Stomach (tissue), 8 donors: ENCODE measurements at regions not wholly inside any gene's neighbourhood (a gene's known extent, or its start where the extent isn't known, plus 50 kb on each side); places are given as distances from the start of the nearest gene placed in this dataset.

Experiments used
- DNase-seq, 2 donors: peaks; one replicate each; pipeline versions ENCODE4 v3.0.0 to v3.0.0-alpha.2; 2013 to 2019
- H3K27ac ChIP-seq, 5 donors: fragments of 200-600 bp in 4 of 5; sonication (generic) in 4 of 5; one replicate each; pipeline ENCODE4 v1.5.1; 2013 to 2019; ENCODE audit warnings: mild to moderate bottlenecking in 1 of 5, moderate library complexity in 1 of 5
- H3K27me3 ChIP-seq, 3 donors: fragments of 200-600 bp; sonication (generic); one replicate each; pipeline ENCODE4 v1.5.1; 2017 to 2019; ENCODE audit warnings: mixed run types in 1 of 3
- H3K36me3 ChIP-seq, 4 donors: fragments of 200-600 bp; sonication (generic); 1 replicate in 3 of 4; 2 replicates in 1 of 4; pipeline ENCODE4 v1.5.1; 2016 to 2019
- H3K4me1 ChIP-seq, 4 donors: fragments of 200-600 bp; sonication (generic); one replicate each; pipeline ENCODE4 v1.5.1; 2016 to 2019
- H3K4me3 ChIP-seq, 4 donors: fragments of 200-600 bp; sonication (generic) in 3 of 4; one replicate each; pipeline ENCODE4 v1.5.1; 2016 to 2019; ENCODE audit warnings: mild to moderate bottlenecking in 1 of 4
- H3K9me3 ChIP-seq, 4 donors: fragments of 200-600 bp; sonication (generic); one replicate each; pipeline ENCODE4 v1.5.1; 2016 to 2019
- CTCF ChIP-seq, 7 experiments: fragments of 450-650 bp in 4 of 7; fragments of 200-600 bp in 3 of 7; sonication (generic) in 3 of 7; IDR thresholded peaks; one replicate each; pipeline ENCODE4 v1.5.1; 2016 to 2019; ENCODE audit warnings: antibody characterized with exemption in 7 of 7, control low read depth in 2 of 7, mild to moderate bottlenecking in 1 of 7
- EP300 ChIP-seq: sonication (generic); formaldehyde crosslinking; IDR thresholded peaks from one replicate; pipeline ENCODE4 v1.6.1; 2017; ENCODE audit warnings: antibody characterized with exemption
- POLR2A ChIP-seq, 4 donors: fragments of 450-650 bp; IDR thresholded peaks; one replicate each; pipeline ENCODE4 v1.6.1; 2016; ENCODE audit warnings: antibody characterized with exemption in 4 of 4, control low read depth in 2 of 4, mild to moderate bottlenecking in 1 of 4, moderate library complexity in 1 of 4
- POLR2AphosphoS5 ChIP-seq, 3 donors: sonication (generic); formaldehyde crosslinking; IDR thresholded peaks; one replicate each; pipeline ENCODE4 v1.6.1; 2016; ENCODE audit warnings: antibody characterized with exemption in 3 of 3
- WGBS, 5 donors: extraction: QIAGEN DNeasy Blood & Tissue Kit in 3 of 5; methylation state at CpG; one replicate each; pipeline versions ENCODE4 v1.1.5 to v1.1.7; 2013 to 2018; 5-methylcytosine and 5-hydroxymethylcytosine counted together
- intact Hi-C: fragments of 100-400 bp; cut with DNase I; formaldehyde crosslinking; loops from one replicate; pipeline ENCODE4 v1.15.1; 2023; ENCODE audit warnings: low total_unique reads
- donor health status: healthy with polysubstance abuse.
- donor health status: Bipolar disorder and iron deficiency.
- donor health status: healthy.

DNA sequence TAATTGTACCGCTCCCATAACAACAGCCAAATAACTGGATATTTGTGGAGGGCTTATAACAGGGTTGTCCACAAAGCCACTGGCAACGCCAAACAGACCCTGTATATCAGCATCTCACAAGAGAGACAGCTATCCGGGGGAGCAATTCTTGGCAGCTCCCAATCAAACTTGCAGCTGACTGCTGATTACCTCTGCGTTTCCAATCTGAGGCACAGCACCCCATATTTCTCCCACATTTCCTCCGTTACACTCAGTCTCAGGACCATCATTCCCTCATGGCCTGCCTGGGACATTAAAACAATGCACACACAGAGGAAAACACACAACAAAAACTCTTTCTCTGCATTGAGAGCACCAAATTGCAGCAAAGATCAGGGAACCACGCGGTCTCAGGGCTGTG is 67.8 kb upstream of the SDK1 start:
- intact Hi-C loops, result no loop called here
- no peak overlapping the region for H3K4me3 ChIP-seq
- TF ChIP-seq POLR2A (IDR thresholded peaks at IDR 0.05) (no peak), EP300 (no peak), POLR2AphosphoS5 (IDR thresholded peaks at IDR 0.05) (no peak), CTCF (IDR thresholded peaks at IDR 0.05) (no peak)
- no peak for DNase-seq
- peaks cover 3 to 19% (median 13%) of the 10 kb centered on the region in 4 donors for H3K9me3 ChIP-seq
- H3K27ac ChIP-seq, result no peak overlapping the region
- 85 to 90% (median 88%) methylated on average over 7 of the region's 7 CpGs for WGBS, 5 donors
- H3K27me3 ChIP-seq, result no peaks in the 10 kb centered on the region
- H3K36me3 ChIP-seq, result no peaks in the 10 kb centered on the region
- H3K4me1 ChIP-seq, result no peaks in the 10 kb centered on the region

GRCh38 chr7:3234051-3234450 is 67.0 kb upstream of the SDK1 start:
- Histone ChIP-seq H3K27ac (no peak overlapping the region), H3K27me3 (no peaks in the 10 kb centered on the region), H3K36me3 (no peaks in the 10 kb centered on the region), H3K4me3 (no peak overlapping the region), H3K4me1 (no peaks in the 10 kb centered on the region), H3K9me3 (peaks cover 3 to 19% (median 13%) of the 10 kb centered on the region in 4 donors)
- 88 to 93% (median 90%) methylated on average over 6 of the region's 6 CpGs for WGBS, 5 donors
- TF ChIP-seq CTCF (IDR thresholded peaks at IDR 0.05) (no peak), POLR2AphosphoS5 (IDR thresholded peaks at IDR 0.05) (no peak), EP300 (no peak), POLR2A (IDR thresholded peaks at IDR 0.05) (no peak)
- DNase-seq, result no peak
- intact Hi-C loops, result no loop called here

DNA sequence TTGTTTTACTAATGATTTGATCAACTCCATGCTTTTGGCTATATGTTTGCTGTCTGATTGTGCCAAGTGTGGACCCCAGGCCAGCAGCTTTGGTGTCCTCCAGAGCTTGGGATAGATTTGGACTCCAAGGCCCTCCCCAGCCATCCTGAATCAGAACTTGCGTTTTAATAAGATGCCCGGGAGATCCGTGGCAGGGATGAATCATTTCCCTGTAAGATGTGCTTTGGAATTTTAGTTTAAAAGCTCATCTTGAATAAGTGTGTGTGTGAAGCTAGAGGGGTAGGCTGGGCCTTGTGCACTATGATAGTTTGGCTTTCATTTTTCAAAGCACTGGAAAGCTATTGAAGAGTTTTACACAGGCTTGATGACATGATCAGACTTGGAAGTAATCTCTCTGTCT is 66.2 kb upstream of the SDK1 start:
- DNase-seq, result no peak
- H3K27ac ChIP-seq, result no peak overlapping the region
- TF ChIP-seq POLR2AphosphoS5 (IDR thresholded peaks at IDR 0.05) (no peak), CTCF (IDR thresholded peaks at IDR 0.05) (no peak), POLR2A (IDR thresholded peaks at IDR 0.05) (no peak), EP300 (no peak)
- H3K9me3 ChIP-seq, result peaks cover 3 to 19% (median 13%) of the 10 kb centered on the region in 4 donors
- no peaks in the 10 kb centered on the region for H3K36me3 ChIP-seq
- H3K4me1 ChIP-seq, result no peaks in the 10 kb centered on the region
- H3K4me3 ChIP-seq, result no peak overlapping the region
- H3K27me3 ChIP-seq, result no peaks in the 10 kb centered on the region
- intact Hi-C loops, result no loop called here
- WGBS, 5 donors, result 89 to 98% (median 96%) methylated on average over 3 of the region's 3 CpGs

DNA sequence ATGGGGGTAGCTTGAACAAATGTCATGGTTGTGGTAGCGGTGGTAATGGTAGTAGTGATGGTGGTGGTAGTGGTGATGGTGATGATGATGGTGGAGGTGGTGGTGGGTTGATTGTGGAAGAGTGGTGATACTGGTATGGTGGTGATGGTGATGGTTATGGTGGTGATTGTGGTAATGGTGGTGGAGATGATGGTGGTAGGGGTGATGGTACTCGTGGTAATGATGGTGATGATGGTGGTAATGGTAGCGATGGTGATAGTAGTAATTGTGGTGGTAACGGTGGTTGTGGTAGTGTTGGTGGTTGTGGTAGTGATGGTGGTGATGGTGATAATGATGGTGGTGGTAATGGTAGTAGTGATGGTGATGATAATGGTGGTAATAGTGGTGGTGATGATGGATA is 65.7 kb upstream of the SDK1 start:
- Histone ChIP-seq H3K4me1 (no peaks in the 10 kb centered on the region), H3K27ac (no peak overlapping the region), H3K9me3 (peaks cover 3 to 19% (median 13%) of the 10 kb centered on the region in 4 donors), H3K4me3 (no peak overlapping the region), H3K36me3 (no peaks in the 10 kb centered on the region), H3K27me3 (no peaks in the 10 kb centered on the region)
- WGBS, 5 donors, result 78 to 94% (median 90%) methylated on average over 4 of the region's 4 CpGs
- TF ChIP-seq CTCF (IDR thresholded peaks at IDR 0.05) (no peak), POLR2AphosphoS5 (IDR thresholded peaks at IDR 0.05) (no peak), EP300 (no peak)
- DNase-seq, result no peak
- intact Hi-C loops, result no loop called here

DNA sequence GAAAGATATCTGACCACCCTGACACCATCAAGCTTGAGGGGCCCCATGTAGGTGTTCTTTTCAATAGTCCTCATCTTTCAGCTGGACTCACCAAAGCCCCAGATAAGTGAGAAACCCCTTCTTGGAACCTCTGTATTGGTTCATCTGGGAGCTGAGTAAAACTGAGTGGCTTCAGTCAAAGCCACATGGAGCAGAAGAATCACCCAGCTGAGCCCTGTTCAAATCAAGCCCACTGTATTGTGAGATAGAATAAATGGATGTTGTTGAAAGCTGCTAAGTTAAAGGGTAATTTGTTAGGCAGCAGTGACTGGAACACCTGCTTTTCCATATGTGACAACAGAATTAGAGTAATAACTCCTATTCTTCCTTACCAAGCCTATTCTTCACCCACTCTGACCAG is 64.8 kb upstream of the SDK1 start:
- DNase-seq, result no peak
- Histone ChIP-seq H3K36me3 (no peaks in the 10 kb centered on the region), H3K9me3 (peaks cover 3 to 19% (median 13%) of the 10 kb centered on the region in 4 donors)

More for the DNA sequence above, 64.8 kb upstream of the SDK1 start:
- TF ChIP-seq CTCF (IDR thresholded peaks at IDR 0.05), result no peak
- TF ChIP-seq EP300, result no peak
- no peak for TF ChIP-seq POLR2A (IDR thresholded peaks at IDR 0.05)
- no peak for TF ChIP-seq POLR2AphosphoS5 (IDR thresholded peaks at IDR 0.05)
- intact Hi-C loops, result no loop called here
- H3K4me3 ChIP-seq, result no peak overlapping the region
- no peak overlapping the region for H3K27ac ChIP-seq
- no peaks in the 10 kb centered on the region for H3K27me3 ChIP-seq
- H3K4me1 ChIP-seq, result no peaks in the 10 kb centered on the region
